Ovary (tissue), 3 donors: ENCODE measurements at regions not wholly inside any gene's neighbourhood (a gene's known extent, or its start where the extent isn't known, plus 50 kb on each side); places are given as distances from the start of the nearest gene placed in this dataset.

ENCODE experiments used
- CTCF ChIP-seq, 3 donors: fragments of 450-650 bp in 2 of 3; fragments of 200-600 bp in 1 of 3; IDR thresholded peaks; one replicate each; pipeline versions ENCODE4 v1.5.1 to v1.8.0; 2016 to 2022; ENCODE audit warnings: antibody characterized with exemption in 3 of 3, mild to moderate bottlenecking in 1 of 3
- EP300 ChIP-seq: sonication (generic); formaldehyde crosslinking; IDR thresholded peaks from one replicate; pipeline ENCODE4 v1.6.1; 2017; ENCODE audit warnings: antibody characterized with exemption
- POLR2A ChIP-seq: fragments of 450-650 bp; IDR thresholded peaks from one replicate; pipeline ENCODE4 v1.6.1; 2017; ENCODE audit warnings: antibody characterized with exemption, mild to moderate bottlenecking, moderate library complexity
- donor health status: DM: no; HTN: no; CAD: no.

GRCh38 chr16:51825779-51826178 is 674.7 kb upstream of the SALL1 start:
- TF ChIP-seq EP300 (no peak), CTCF (IDR thresholded peaks at IDR 0.05) (no peak), POLR2A (no peak)
